Endothelial cell of umbilical vein (primary cell): ENCODE measurements at regions not wholly inside any gene's neighbourhood (a gene's known extent, or its start where the extent isn't known, plus 50 kb on each side); places are given as distances from the start of the nearest gene placed in this dataset.

ENCODE experiments used
- BruUV-seq: library from RNA; stranded (reverse); fragments of 400-500 nt; replicated peaks from 2 replicates; lab custom pipeline; 2021; lab: Mats Ljungman, UMichigan
- CTCF ChIA-PET: fragments of 300-600, 350-600 bp; sonication (Branson Sonifier 250); formaldehyde crosslinking; loops from one replicate; lab custom pipeline; 2021; ENCODE audit warnings: antibody characterized with exemption, inconsistent platforms; lab: Charles Lee
- POLR2A ChIA-PET: fragments of 300-600, 350-600 bp; sonication (Branson Sonifier 250); formaldehyde crosslinking; loops from one replicate; lab custom pipeline; 2021; ENCODE audit warnings: antibody characterized with exemption, inconsistent platforms; lab: Charles Lee
- DNase-seq: peaks from one replicate; pipeline ENCODE4 v3.0.0-alpha.2; 2011; ENCODE audit warnings: low read depth, low spot score
- FAIRE-seq: peaks from 2 replicates; lab custom pipeline; 2011; peaks lifted over from hg19 to GRCh38; lab: Jason Lieb, UNC
- H2AFZ ChIP-seq: 2 replicates; pipeline ENCODE4 v1.6.0; 2012; ENCODE audit warnings: low read depth, low read length, control low read depth, inconsistent platforms
- H3K27ac ChIP-seq: 2 replicates; pipeline ENCODE4 v1.5.1; 2011; ENCODE audit warnings: low read depth, mild to moderate bottlenecking, control low read depth, low read length, moderate library complexity; ENCODE audit not compliant: insufficient read depth
- H3K27me3 ChIP-seq, 2 experiments: 2 replicates each; pipeline versions ENCODE4 v1.6.0 to v1.6.1; 2011; ENCODE audit warnings: low read length in 2 of 2, mixed read lengths in 1 of 2; ENCODE audit not compliant: control insufficient read depth in 2 of 2, insufficient read depth in 2 of 2
- H3K36me3 ChIP-seq, 2 experiments: 2 replicates in 1 of 2; 3 replicates in 1 of 2; pipeline ENCODE4 v1.5.1; 2011; ENCODE audit warnings: low read length in 2 of 2, mild to moderate bottlenecking in 1 of 2, moderate library complexity in 1 of 2; ENCODE audit not compliant: control insufficient read depth in 2 of 2, insufficient read depth in 2 of 2; ENCODE audit errors: extremely low read depth in 1 of 2
- H3K4me1 ChIP-seq: 3 replicates; pipeline ENCODE4 v1.5.1; 2011; ENCODE audit warnings: mild to moderate bottlenecking, low read length; ENCODE audit not compliant: control insufficient read depth, insufficient read depth; ENCODE audit errors: extremely low read depth
- H3K4me2 ChIP-seq: 2 replicates; pipeline ENCODE4 v1.6.1; 2011; ENCODE audit warnings: low read length, control low read depth, mixed read lengths; ENCODE audit not compliant: insufficient read depth
- H3K4me3 ChIP-seq, 3 experiments: fragments of 200-600 bp in 1 of 3; sonication (generic), shearing (Covaris generic) in 1 of 3; replicated peaks in 1 of 3; 2 replicates each; pipeline ENCODE4 v1.5.1; 2011 to 2016; ENCODE audit warnings: control low read depth in 3 of 3, low read length in 3 of 3, mild to moderate bottlenecking in 2 of 3, inconsistent platforms in 1 of 3, low read depth in 1 of 3, moderate library complexity in 1 of 3; ENCODE audit not compliant: insufficient read depth in 1 of 3
- H3K79me2 ChIP-seq: 2 replicates; pipeline ENCODE4 v1.6.0; 2012; ENCODE audit warnings: low read length, inconsistent platforms; ENCODE audit not compliant: control insufficient read depth, insufficient read depth
- H3K9ac ChIP-seq: replicated peaks from 2 replicates; pipeline ENCODE3; 2011; ENCODE audit warnings: low read length, control low read depth; ENCODE audit not compliant: insufficient read depth; ENCODE audit errors: extremely low read depth
- H3K9me1 ChIP-seq: replicated peaks from 3 replicates; pipeline ENCODE4 v1.6.0; 2011; ENCODE audit warnings: mild to moderate bottlenecking, low read length; ENCODE audit not compliant: control insufficient read depth, insufficient read depth; ENCODE audit errors: extremely low read depth
- H3K9me3 ChIP-seq: replicated peaks from 2 replicates; pipeline ENCODE4 v1.5.1; 2012; ENCODE audit warnings: low read length, inconsistent platforms; ENCODE audit not compliant: control insufficient read depth, insufficient read depth
- H4K20me1 ChIP-seq: replicated peaks from 2 replicates; pipeline ENCODE3; 2011; ENCODE audit warnings: mild to moderate bottlenecking, low read length; ENCODE audit not compliant: control insufficient read depth, insufficient read depth; ENCODE audit errors: extremely low read depth
- EZH2 ChIP-seq: IDR thresholded peaks from 2 replicates; pipeline ENCODE4 v1.6.1; 2012; ENCODE audit warnings: borderline replicate concordance, low read depth, mild to moderate bottlenecking, moderate library complexity, low read length, inconsistent platforms; ENCODE audit not compliant: severe bottlenecking
- FOS ChIP-seq: IDR thresholded peaks from 2 replicates; pipeline ENCODE4 v1.6.1; 2011; ENCODE audit warnings: mild to moderate bottlenecking, low read length, moderate library complexity, borderline replicate concordance; ENCODE audit not compliant: insufficient read depth
- GATA2 ChIP-seq: IDR thresholded peaks from 2 replicates; pipeline ENCODE4 v1.7.0; 2011; ENCODE audit warnings: low read depth, mild to moderate bottlenecking, moderate library complexity, mixed read lengths, low read length; ENCODE audit not compliant: insufficient read length, insufficient read depth
- JUN ChIP-seq: IDR thresholded peaks from 2 replicates; pipeline ENCODE4 v1.6.1; 2011; ENCODE audit warnings: borderline replicate concordance, low read depth; ENCODE audit not compliant: insufficient read length, insufficient read depth
- MYC ChIP-seq: IDR thresholded peaks from one replicate; pipeline ENCODE4 v1.6.1; 2011; ENCODE audit warnings: mild to moderate bottlenecking, low read depth, low read length
- POLR2A ChIP-seq: IDR thresholded peaks from 2 replicates; pipeline ENCODE4 v1.6.1; 2012; ENCODE audit warnings: low read depth, mild to moderate bottlenecking, control low read depth, low read length
- POLR2AphosphoS5 ChIP-seq: IDR thresholded peaks from 2 replicates; pipeline ENCODE4 v1.6.1; 2012; ENCODE audit warnings: low read depth, mild to moderate bottlenecking, control low read depth, low read length, moderate library complexity; ENCODE audit not compliant: insufficient read depth
- dilution Hi-C: fragments of 300-500 bp; cut with MboI; formaldehyde crosslinking; loops from one replicate; pipeline ENCODE4 v1.15.0; 2019; ENCODE audit warnings: low sequenced_read_pairs; ENCODE audit not compliant: extremely low pct_ligation_motif_present
- intact Hi-C: fragments of 100-400 bp; cut with micrococcal nuclease; formaldehyde crosslinking; loops from one replicate; pipeline ENCODE4 v1.10.0; 2022
- TF ChIP-seq, protein P1 (sequence below), 2 donors: IDR thresholded peaks; 1 replicate in 1 of 2; 2 replicates in 1 of 2; pipeline ENCODE4 v1.5.1; 2011; ENCODE audit warnings: low read length in 2 of 2, mild to moderate bottlenecking in 2 of 2, moderate library complexity in 2 of 2, control low read depth in 1 of 2, inconsistent platforms in 1 of 2, low read depth in 1 of 2; ENCODE audit not compliant: insufficient read depth in 1 of 2; ENCODE audit errors: extremely low read depth in 1 of 2
- TF ChIP-seq, protein P2 (sequence below): IDR thresholded peaks from 2 replicates; pipeline ENCODE4 v1.6.1; 2011; ENCODE audit not compliant: insufficient read depth, insufficient read length

DNA sequence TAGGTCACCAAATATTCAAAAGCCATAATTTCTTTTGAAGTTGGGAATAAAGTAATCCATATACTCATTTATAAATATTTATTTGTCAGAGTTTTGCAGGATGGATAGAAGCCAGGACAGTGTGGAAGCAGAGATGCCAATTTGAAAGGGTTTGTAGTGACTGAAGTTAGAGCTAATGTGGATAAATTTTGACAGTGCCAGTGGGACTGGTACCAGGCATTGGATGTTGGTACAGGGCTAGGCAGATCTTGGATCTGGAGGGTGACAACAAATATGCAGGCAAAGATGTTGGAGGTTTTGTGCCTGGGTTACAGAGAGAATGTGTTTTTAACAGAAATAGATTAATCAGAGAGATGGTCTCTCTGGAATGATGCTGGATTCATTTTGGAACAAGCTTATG is 135.6 kb downstream of the DMRTA1 start:
- Histone ChIP-seq H3K27ac (no peak overlapping the region), H3K9ac (no peak overlapping the region), H3K27me3 (no peaks in the 10 kb centered on the region), H3K4me1 (no peaks in the 10 kb centered on the region), H3K9me1 (no peaks in the 10 kb centered on the region), H3K9me3 (no peaks in the 10 kb centered on the region), H3K4me3 (no peak overlapping the region), H3K36me3 (no peaks in the 10 kb centered on the region), H2AFZ (no peak overlapping the region), H3K79me2 (no peaks in the 10 kb centered on the region), H3K4me2 (no peak overlapping the region), H4K20me1 (no peaks in the 10 kb centered on the region)
- POLR2A ChIA-PET = no interaction called here
- CTCF ChIA-PET = no interaction called here
- dilution Hi-C loops (no loop called here), intact Hi-C loops (no loop called here)
- TF ChIP-seq POLR2AphosphoS5 (no peak), FOS (no peak), GATA2 (no peak), JUN (no peak), MYC (no peak), EZH2 (no peak), POLR2A (no peak)
- TF ChIP-seq, protein P1, sequence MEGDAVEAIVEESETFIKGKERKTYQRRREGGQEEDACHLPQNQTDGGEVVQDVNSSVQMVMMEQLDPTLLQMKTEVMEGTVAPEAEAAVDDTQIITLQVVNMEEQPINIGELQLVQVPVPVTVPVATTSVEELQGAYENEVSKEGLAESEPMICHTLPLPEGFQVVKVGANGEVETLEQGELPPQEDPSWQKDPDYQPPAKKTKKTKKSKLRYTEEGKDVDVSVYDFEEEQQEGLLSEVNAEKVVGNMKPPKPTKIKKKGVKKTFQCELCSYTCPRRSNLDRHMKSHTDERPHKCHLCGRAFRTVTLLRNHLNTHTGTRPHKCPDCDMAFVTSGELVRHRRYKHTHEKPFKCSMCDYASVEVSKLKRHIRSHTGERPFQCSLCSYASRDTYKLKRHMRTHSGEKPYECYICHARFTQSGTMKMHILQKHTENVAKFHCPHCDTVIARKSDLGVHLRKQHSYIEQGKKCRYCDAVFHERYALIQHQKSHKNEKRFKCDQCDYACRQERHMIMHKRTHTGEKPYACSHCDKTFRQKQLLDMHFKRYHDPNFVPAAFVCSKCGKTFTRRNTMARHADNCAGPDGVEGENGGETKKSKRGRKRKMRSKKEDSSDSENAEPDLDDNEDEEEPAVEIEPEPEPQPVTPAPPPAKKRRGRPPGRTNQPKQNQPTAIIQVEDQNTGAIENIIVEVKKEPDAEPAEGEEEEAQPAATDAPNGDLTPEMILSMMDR (IDR thresholded peaks at IDR 0.05; ENCODE audit: extremely low read depth in 1 of 2, insufficient read depth in 1 of 2, low read depth in 1 of 2, low read length in 2 of 2) = no peak
- TF ChIP-seq, protein P2, sequence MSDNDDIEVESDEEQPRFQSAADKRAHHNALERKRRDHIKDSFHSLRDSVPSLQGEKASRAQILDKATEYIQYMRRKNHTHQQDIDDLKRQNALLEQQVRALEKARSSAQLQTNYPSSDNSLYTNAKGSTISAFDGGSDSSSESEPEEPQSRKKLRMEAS = no peak
- FAIRE-seq (no peak), DNase-seq (no peak)
- no TSS peak for BruUV-seq
